Uterus (tissue), 3 donors: ENCODE measurements at regions not wholly inside any gene's neighbourhood (a gene's known extent, or its start where the extent isn't known, plus 50 kb on each side); places are given as distances from the start of the nearest gene placed in this dataset.
A peak's percentile ranks its signal among the peaks of the same experiment; 100 is the strongest.

Experiments
- DNase-seq, 2 donors: peaks; one replicate each; pipeline ENCODE4 v3.0.0-alpha.2; 2019 to 2020
- H3K27ac ChIP-seq, 2 donors: fragments of 200-600 bp; sonication (generic); 1 replicate in 1 of 2; 2 replicates in 1 of 2; pipeline ENCODE4 v1.5.1; 2016 to 2018
- H3K27me3 ChIP-seq, 2 donors: fragments of 200-600 bp; sonication (generic); one replicate each; pipeline ENCODE4 v1.5.1; 2018 to 2019; ENCODE audit warnings: control low read depth in 1 of 2
- H3K36me3 ChIP-seq, 2 donors: fragments of 200-600 bp; sonication (generic); one replicate each; pipeline ENCODE4 v1.5.1; 2019; ENCODE audit warnings: control low read depth in 1 of 2
- H3K4me1 ChIP-seq, 2 donors: fragments of 200-600 bp; sonication (generic); one replicate each; pipeline ENCODE4 v1.5.1; 2018 to 2019; ENCODE audit warnings: control low read depth in 1 of 2
- H3K4me3 ChIP-seq, 2 donors: fragments of 200-600 bp; sonication (generic); 1 replicate in 1 of 2; 2 replicates in 1 of 2; pipeline ENCODE4 v1.5.1; 2018 to 2019; ENCODE audit warnings: mild to moderate bottlenecking in 1 of 2
- H3K9me3 ChIP-seq, 2 donors: fragments of 200-600 bp; sonication (generic); one replicate each; pipeline ENCODE4 v1.5.1; 2019; ENCODE audit warnings: control low read depth in 1 of 2
- POLR2A ChIP-seq, 2 donors: fragments of 450-650 bp; IDR thresholded peaks; one replicate each; pipeline ENCODE4 v1.6.1; 2016; ENCODE audit warnings: antibody characterized with exemption in 2 of 2, mild to moderate bottlenecking in 1 of 2, moderate library complexity in 1 of 2
- intact Hi-C: fragments of 100-400 bp; cut with DNase I; formaldehyde crosslinking; loops from one replicate; pipeline ENCODE4 v1.15.1; 2023; ENCODE audit warnings: low total_unique reads
- TF ChIP-seq, protein P1 (sequence below), 4 experiments: fragments of 200-600 bp in 2 of 4; fragments of 450-650 bp in 2 of 4; sonication (generic) in 2 of 4; IDR thresholded peaks; one replicate each; pipeline ENCODE4 v1.5.1; 2016 to 2019; ENCODE audit warnings: antibody characterized with exemption in 4 of 4, mild to moderate bottlenecking in 2 of 4, moderate library complexity in 1 of 4
- donor health status: DM: yes; HTN: yes; CAD: no.

DNA sequence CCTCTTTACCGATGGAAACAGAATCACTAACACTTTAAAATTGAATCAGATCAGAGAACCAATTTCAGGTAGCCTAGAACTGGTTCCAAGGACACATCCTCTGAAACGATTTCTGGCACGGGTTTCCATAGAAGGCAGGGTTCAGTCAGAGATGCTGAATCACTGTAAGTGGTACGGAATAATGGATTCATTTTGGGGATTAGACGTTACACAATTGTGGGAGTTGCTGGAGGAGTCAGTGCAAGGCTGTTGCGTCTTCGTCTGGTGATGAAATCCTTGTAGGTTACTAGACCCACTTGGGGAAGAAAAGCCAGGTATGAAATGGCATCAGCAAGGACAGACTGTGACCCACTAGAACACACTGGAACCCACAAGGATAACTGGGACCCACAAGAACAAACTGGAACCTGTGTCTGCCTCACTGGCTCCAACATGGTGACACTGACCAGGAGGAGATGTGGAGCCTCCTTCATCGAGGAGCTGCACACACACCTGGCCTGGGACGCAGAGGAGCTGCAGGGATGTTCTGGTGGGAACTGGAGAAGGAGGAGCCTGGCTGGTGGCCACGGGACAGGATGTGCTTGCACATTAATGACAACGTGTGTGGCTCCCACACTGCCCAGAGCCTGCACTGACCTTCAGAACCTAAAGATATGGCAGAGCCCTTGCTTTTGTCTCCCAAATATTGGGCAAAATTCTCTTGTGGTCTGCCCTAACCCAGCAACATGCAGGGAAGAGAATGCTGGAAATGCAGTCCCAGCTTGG, 105.1 kb downstream of the TRAPPC11 start:
- intact Hi-C loops = no loop called here
- H3K4me1 ChIP-seq = no peaks in the 10 kb centered on the region

DNA sequence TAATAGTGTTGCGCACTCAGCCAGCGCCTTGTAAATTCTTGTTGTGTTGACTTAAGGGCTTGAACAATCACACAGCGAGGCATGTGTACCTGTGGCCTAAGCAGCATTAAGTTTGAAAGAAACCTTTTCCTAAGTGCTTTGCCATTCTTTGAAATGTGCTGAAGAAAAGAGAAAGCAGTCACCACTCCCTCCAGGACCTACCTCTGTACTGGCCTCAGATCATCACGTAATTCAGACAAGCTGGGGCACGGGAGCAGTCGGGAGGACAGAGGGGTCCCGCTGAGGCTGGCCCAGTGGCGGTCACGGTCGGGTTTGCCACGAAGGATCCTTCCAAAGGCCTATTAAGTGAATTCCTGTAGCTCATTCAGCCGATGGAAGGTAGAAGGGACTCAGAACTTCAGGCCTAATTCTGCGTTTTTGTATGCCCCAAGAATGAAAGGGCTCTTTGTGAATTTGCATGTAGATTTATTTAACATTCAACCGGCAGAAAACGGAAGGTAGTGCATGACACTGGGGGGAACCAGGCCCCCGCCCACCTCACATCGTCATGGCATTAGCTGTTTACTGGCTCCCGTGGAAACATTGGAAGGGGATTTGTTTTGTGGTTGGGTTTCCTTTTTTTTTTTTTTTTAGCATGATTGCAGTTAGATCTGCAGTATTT, 106.3 kb downstream of the TRAPPC11 start:
- intact Hi-C loops = no loop called here
- H3K4me3 ChIP-seq = no peak overlapping the region
- peak in 1 of 2 donors; percentile 41 for DNase-seq

More for the DNA sequence above, 105.1 kb downstream of the TRAPPC11 start:
- no peaks in the 10 kb centered on the region for H3K36me3 ChIP-seq
- DNase-seq = peak in 1 of 2 donors; percentile 26
- H3K4me3 ChIP-seq = no peak overlapping the region
- TF ChIP-seq, protein P1, sequence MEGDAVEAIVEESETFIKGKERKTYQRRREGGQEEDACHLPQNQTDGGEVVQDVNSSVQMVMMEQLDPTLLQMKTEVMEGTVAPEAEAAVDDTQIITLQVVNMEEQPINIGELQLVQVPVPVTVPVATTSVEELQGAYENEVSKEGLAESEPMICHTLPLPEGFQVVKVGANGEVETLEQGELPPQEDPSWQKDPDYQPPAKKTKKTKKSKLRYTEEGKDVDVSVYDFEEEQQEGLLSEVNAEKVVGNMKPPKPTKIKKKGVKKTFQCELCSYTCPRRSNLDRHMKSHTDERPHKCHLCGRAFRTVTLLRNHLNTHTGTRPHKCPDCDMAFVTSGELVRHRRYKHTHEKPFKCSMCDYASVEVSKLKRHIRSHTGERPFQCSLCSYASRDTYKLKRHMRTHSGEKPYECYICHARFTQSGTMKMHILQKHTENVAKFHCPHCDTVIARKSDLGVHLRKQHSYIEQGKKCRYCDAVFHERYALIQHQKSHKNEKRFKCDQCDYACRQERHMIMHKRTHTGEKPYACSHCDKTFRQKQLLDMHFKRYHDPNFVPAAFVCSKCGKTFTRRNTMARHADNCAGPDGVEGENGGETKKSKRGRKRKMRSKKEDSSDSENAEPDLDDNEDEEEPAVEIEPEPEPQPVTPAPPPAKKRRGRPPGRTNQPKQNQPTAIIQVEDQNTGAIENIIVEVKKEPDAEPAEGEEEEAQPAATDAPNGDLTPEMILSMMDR (IDR thresholded peaks at IDR 0.05) = no peak
- no peak for TF ChIP-seq POLR2A (IDR thresholded peaks at IDR 0.05)
- H3K27me3 ChIP-seq = no peaks in the 10 kb centered on the region
- H3K9me3 ChIP-seq = no peaks in the 10 kb centered on the region
- peak overlapping the region in 1 of 2 donors; percentile 70 for H3K27ac ChIP-seq

DNA sequence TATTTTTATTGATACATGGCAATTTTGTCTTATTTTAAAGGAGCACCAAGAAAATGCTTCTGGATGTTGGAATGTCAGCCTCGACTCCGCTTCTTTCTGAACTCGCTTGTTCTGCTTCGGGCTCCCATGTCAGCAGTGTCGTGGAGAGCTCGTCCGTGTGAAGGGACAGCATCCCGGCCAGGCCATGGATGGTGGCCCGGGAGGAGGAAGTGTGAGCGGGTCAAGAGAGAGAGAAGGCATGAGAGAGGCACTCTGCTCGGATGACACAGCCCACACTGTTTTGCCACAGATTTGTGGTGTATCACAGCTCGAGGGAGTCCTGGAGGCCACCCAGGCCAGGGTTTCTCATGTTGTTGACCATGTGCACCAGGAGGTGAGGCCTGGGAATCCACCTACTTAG, 107.0 kb downstream of the TRAPPC11 start:
- H3K27me3 ChIP-seq = no peaks in the 10 kb centered on the region
- H3K36me3 ChIP-seq = no peaks in the 10 kb centered on the region
- intact Hi-C loops = no loop called here
- no peak overlapping the region for H3K4me3 ChIP-seq
- no peaks in the 10 kb centered on the region for H3K4me1 ChIP-seq
- DNase-seq = no peak
- peak overlapping the region; percentile 40 to 70 for H3K27ac ChIP-seq
- no peaks in the 10 kb centered on the region for H3K9me3 ChIP-seq
- TF ChIP-seq, protein P1 (IDR thresholded peaks at IDR 0.05) = no peak
- TF ChIP-seq POLR2A (IDR thresholded peaks at IDR 0.05) = no peak

More for the DNA sequence above, 106.3 kb downstream of the TRAPPC11 start:
- TF ChIP-seq, protein P1 (IDR thresholded peaks at IDR 0.05) = no peak
- no peak for TF ChIP-seq POLR2A (IDR thresholded peaks at IDR 0.05)
- Histone ChIP-seq H3K36me3 (no peaks in the 10 kb centered on the region), H3K4me1 (no peaks in the 10 kb centered on the region), H3K27me3 (no peaks in the 10 kb centered on the region), H3K9me3 (no peaks in the 10 kb centered on the region), H3K27ac (peak overlapping the region; percentile 44 to 70)

DNA sequence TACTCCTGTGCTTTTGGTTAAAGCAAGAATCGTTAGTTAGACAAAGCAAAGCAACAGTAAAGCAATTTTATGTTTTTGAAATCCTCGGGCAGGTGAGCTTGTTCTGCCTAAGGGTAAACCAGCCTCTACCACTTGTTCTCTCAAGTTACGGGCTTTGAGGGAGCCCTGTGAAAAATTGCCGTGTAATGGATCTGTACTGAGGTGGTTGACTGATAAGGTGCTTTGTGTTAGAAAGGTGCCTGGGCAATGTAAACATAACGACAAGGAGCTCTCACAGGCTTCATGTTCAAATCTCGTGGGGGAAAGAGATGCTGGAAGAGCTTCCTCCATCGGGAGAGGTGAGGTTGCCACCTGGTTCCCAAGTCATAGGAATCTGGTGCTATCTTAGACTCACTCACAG, 111.8 kb downstream of the TRAPPC11 start:
- no peaks in the 10 kb centered on the region for H3K36me3 ChIP-seq
- no peak overlapping the region for H3K4me3 ChIP-seq
- no peaks in the 10 kb centered on the region for H3K9me3 ChIP-seq
- intact Hi-C loops = no loop called here
- H3K4me1 ChIP-seq = no peaks in the 10 kb centered on the region
- no peak overlapping the region for H3K27ac ChIP-seq
- no peak for DNase-seq
- no peak for TF ChIP-seq POLR2A (IDR thresholded peaks at IDR 0.05)
- TF ChIP-seq, protein P1 (IDR thresholded peaks at IDR 0.05) = no peak
- H3K27me3 ChIP-seq = no peaks in the 10 kb centered on the region

DNA sequence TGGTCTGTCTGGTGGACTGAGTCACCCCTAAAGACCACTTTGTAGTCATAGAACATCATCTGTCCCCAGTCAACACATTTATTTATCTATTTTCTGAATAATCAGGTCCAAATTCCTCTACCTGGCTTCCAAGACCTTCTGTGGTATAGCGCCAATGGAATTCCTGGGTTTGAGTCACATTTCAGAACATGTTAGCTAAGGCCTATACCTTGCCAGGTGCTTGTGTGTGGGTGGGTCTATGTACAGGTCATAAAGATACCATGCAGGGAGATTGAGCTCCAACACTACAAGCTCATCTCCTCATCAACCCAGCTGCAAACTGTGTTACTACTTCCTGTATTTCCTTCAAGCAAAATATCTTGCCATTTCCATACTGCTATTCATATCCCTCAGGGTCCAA, 113.3 kb downstream of the TRAPPC11 start:
- DNase-seq = no peak
- Histone ChIP-seq H3K27me3 (no peaks in the 10 kb centered on the region), H3K27ac (no peak overlapping the region), H3K4me1 (no peaks in the 10 kb centered on the region), H3K9me3 (no peaks in the 10 kb centered on the region), H3K36me3 (no peaks in the 10 kb centered on the region), H3K4me3 (no peak overlapping the region)
- TF ChIP-seq, protein P1 (IDR thresholded peaks at IDR 0.05) = no peak
- no peak for TF ChIP-seq POLR2A (IDR thresholded peaks at IDR 0.05)
- intact Hi-C loops = no loop called here
